GM10248 (cell line): ENCODE measurements at regions not wholly inside any gene's neighbourhood (a gene's known extent, or its start where the extent isn't known, plus 50 kb on each side); places are given as distances from the start of the nearest gene placed in this dataset.

Source experiments
- CTCF ChIA-PET: fragments of 300-600 bp; sonication (Branson Sonifier 250); formaldehyde crosslinking; extraction: SDS; loops from one replicate; lab custom pipeline; 2021; ENCODE audit warnings: antibody characterized with exemption; lab: Yijun Ruan, JAX
- POLR2A ChIA-PET: fragments of 350-650 bp; sonication (Branson Sonifier 250); formaldehyde crosslinking; extraction: SDS; loops from one replicate; lab custom pipeline; 2020; ENCODE audit warnings: antibody characterized with exemption; lab: Yijun Ruan, JAX
- DNase-seq: peaks from one replicate; pipeline ENCODE4 v3.0.0; 2012; ENCODE audit errors: extremely low spot score
- TF ChIP-seq, protein P1 (sequence below): IDR thresholded peaks from 2 replicates; pipeline ENCODE4 v1.5.1; 2012; ENCODE audit warnings: mild to moderate bottlenecking, low read depth; ENCODE audit errors: extremely low read depth, missing control alignments, control extremely low read depth

DNA sequence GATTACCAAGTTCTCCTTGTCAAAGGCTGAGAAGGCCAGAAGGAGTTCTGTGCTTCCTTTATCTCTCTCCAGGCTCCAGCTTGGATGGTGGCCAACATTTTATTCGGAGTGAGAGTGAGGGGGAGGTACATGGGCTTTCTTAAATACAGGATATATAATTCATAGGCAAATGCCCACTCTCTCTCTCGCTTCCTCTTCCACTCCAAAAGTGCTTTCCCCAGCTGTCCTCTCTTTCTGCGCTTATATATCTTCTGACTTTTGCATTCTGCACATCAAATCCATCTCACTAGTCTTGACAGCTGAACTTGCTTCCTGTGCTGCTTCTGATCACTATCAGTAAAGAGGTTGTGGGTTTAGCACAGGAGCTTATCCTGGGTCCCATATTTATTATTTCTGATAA lies 125.4 kb upstream of the ARHGAP20 start:
- DNase-seq, result no peak
- ChIA-PET CTCF (no interaction called here), POLR2A (no interaction called here)
- TF ChIP-seq, protein P1, sequence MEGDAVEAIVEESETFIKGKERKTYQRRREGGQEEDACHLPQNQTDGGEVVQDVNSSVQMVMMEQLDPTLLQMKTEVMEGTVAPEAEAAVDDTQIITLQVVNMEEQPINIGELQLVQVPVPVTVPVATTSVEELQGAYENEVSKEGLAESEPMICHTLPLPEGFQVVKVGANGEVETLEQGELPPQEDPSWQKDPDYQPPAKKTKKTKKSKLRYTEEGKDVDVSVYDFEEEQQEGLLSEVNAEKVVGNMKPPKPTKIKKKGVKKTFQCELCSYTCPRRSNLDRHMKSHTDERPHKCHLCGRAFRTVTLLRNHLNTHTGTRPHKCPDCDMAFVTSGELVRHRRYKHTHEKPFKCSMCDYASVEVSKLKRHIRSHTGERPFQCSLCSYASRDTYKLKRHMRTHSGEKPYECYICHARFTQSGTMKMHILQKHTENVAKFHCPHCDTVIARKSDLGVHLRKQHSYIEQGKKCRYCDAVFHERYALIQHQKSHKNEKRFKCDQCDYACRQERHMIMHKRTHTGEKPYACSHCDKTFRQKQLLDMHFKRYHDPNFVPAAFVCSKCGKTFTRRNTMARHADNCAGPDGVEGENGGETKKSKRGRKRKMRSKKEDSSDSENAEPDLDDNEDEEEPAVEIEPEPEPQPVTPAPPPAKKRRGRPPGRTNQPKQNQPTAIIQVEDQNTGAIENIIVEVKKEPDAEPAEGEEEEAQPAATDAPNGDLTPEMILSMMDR, result no peak

DNA sequence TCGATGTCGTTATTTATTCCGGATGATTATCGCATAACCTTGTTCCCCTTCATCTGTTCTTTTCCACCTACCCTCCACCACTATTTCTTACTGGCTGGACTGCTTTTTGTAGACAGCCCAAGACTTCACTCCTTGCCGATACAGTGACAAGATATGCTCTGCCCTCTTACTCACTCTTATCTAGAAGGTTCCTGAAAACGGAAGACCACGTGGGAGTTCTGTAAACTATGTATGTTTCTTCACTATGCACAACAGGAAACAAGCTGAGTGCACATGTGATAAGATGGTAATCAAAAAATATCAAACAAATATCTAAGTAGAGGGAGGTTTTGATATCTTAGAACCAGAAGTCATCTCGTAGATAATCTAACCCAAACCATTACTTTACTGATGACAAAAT lies 122.9 kb upstream of the ARHGAP20 start:
- TF ChIP-seq, protein P1, result no peak
- DNase-seq, result no peak
- ChIA-PET POLR2A (no interaction called here), CTCF (no interaction called here)

DNA sequence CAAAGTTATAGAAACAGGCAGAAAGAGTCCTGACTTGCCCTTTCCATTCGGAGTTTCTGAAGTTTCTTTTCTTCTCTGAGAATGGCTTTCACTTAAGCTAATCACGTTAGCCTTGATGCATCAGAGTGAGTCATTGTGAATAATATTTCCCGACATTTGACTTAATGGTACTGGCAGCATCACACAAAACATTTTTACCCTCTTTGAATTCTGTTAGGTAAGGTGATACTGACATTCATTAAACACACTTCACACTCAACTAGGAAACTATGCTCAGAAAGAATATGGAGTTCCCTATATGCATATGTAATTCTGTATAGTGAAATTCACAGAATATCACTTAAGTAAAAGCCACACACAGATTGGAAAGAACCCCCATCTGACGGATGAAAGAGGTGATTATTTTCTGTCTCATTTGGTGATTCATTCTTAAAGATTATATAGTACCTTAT lies 120.8 kb upstream of the ARHGAP20 start:
- no peak for DNase-seq
- POLR2A ChIA-PET, result no interaction called here
- CTCF ChIA-PET, result interaction anchor here (1.1 to 1.6 kb wide), 3 partner anchors 11 to 17 kb away, joined by 3 to 4 read pairs (median 4); no protein-coding TSS in a partner anchor
- TF ChIP-seq, protein P1, result no peak

DNA sequence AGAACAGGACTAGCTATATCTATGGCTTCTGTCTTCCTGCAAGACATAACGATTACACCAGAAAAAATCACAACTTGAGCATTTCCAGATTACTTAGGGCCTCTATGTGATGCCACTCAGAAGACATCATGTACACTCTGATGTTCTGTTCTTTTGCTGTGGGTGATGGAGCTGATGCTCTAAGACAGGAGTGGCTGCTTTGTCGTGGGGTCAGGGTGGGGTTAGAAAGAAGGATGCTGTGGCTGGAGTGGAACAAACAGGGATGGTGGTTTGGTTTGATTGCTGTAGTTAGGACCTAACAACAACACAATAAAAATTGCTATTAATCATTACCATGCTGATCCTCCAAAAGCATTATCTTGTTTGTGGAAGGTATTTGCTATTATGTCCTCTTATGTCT lies 120.3 kb upstream of the ARHGAP20 start:
- CTCF ChIA-PET, result interaction anchor here (1.2 to 1.6 kb wide), 2 partner anchors 11 to 17 kb away, joined by 4 read pairs; no protein-coding TSS in a partner anchor
- no peak for DNase-seq
- TF ChIP-seq, protein P1, result no peak
- POLR2A ChIA-PET, result no interaction called here

DNA sequence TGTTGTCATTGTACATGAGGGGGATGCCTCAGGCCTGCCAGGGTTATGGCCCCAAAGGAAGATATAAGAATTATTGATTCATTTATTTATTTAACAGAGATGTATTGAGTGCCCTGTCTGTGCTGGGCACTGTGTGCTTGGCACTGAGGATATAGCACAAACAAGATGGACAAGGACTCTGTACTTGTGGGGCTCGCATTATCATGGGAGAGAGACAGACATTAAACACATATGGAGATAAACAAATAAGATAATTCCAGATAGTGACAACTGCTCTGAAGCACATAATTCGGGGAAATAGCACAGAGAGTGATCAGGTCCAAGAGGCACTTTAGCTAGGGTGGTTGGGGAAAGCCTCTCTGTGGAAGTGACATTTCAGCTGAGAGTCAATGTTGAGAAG lies 119.8 kb upstream of the ARHGAP20 start:
- DNase-seq, result no peak
- ChIA-PET POLR2A (no interaction called here), CTCF (interaction anchor here (1.2 to 1.6 kb wide), 2 partner anchors 12 to 16 kb away, joined by 4 read pairs; no protein-coding TSS in a partner anchor)
- TF ChIP-seq, protein P1, result no peak

DNA sequence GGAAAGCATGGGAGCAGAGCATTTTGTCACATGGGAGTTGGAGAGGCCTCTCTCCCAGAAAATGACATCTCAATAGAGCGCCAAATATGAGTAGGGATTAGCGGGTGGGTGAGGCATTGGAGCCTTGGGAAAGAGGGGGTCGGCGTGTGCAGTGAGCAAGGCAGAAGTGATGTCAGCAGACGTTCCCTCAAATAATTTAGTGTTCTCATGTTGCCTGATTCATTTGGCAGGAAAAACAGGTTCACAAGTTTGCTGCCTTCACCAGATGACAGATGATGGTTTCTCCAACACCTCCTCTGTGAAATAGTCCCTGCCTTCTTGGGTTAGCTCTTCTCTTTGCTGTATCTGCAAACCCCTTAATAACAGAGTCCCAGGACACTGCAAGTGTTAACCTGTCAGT lies 118.5 kb upstream of the ARHGAP20 start:
- ChIA-PET POLR2A (no interaction called here), CTCF (no interaction called here)
- TF ChIP-seq, protein P1, result no peak
- DNase-seq, result no peak
